GM18909 (cell line): ENCODE measurements at regions not wholly inside any gene's neighbourhood (a gene's known extent, or its start where the extent isn't known, plus 50 kb on each side); places are given as distances from the start of the nearest gene placed in this dataset.

Experiments used
- ATAC-seq: cut with Tn5 transposase; IDR thresholded peaks from one replicate; pipeline ENCODE4 v1.9.1; 2021; ENCODE audit warnings: mild to moderate bottlenecking; ENCODE audit not compliant: unreplicated experiment, poor library complexity

GRCh38 chr18:60753753-60754152 lies 381.2 kb upstream of the MC4R start:
- no peak for ATAC-seq

- no peak for ATAC-seq
Observed at GRCh38 chr18:60754413-60755009, 381.9 kb upstream of the MC4R start.

- no peak for ATAC-seq
Observed at GRCh38 chr18:60755134-60755533, 382.6 kb upstream of the MC4R start.

- no peak for ATAC-seq
Observed at GRCh38 chr18:60775978-60776377, 403.4 kb upstream of the MC4R start.

GRCh38 chr18:60784161-60784560 lies 411.6 kb upstream of the MC4R start:
- no peak for ATAC-seq

- ATAC-seq, result no peak
Observed at GRCh38 chr18:60794802-60795201, 422.2 kb upstream of the MC4R start.

GRCh38 chr18:60804415-60804814 lies 431.8 kb upstream of the MC4R start:
- ATAC-seq, result no peak

GRCh38 chr18:60809937-60810336 lies 437.4 kb upstream of the MC4R start:
- no peak for ATAC-seq

- ATAC-seq, result no peak
Observed at GRCh38 chr18:60812921-60813320, 440.3 kb upstream of the MC4R start.

GRCh38 chr18:60826346-60826745 lies 453.8 kb upstream of the MC4R start:
- no peak for ATAC-seq

GRCh38 chr18:60831971-60832370 lies 459.4 kb upstream of the MC4R start:
- no peak for ATAC-seq

GRCh38 chr18:60838677-60839076 lies 466.1 kb upstream of the MC4R start:
- ATAC-seq, result no peak

- no peak for ATAC-seq
Observed at GRCh38 chr18:60846396-60846795, 473.8 kb upstream of the MC4R start.

GRCh38 chr18:60847517-60847916 lies 474.9 kb upstream of the MC4R start:
- ATAC-seq, result no peak

- ATAC-seq, result no peak
Observed at GRCh38 chr18:60861575-60861974, 471.7 kb upstream of the CDH20 start.

GRCh38 chr18:60862988-60863387 lies 470.2 kb upstream of the CDH20 start:
- ATAC-seq, result no peak

GRCh38 chr18:60865801-60866200 lies 467.4 kb upstream of the CDH20 start:
- ATAC-seq, result no peak

GRCh38 chr18:60870261-60871153 lies 462.7 kb upstream of the CDH20 start:
- no peak for ATAC-seq

- no peak for ATAC-seq
Observed at GRCh38 chr18:60872434-60872833, 460.8 kb upstream of the CDH20 start.

- no peak for ATAC-seq
Observed at GRCh38 chr18:60873708-60874107, 459.5 kb upstream of the CDH20 start.

GRCh38 chr18:60875957-60876507 lies 457.2 kb upstream of the CDH20 start:
- no peak for ATAC-seq

GRCh38 chr18:60880184-60880583 lies 453.0 kb upstream of the CDH20 start:
- no peak for ATAC-seq
